GM19351 (cell line): ENCODE measurements at regions not wholly inside any gene's neighbourhood (a gene's known extent, or its start where the extent isn't known, plus 50 kb on each side); places are given as distances from the start of the nearest gene placed in this dataset.

Source experiments
- ATAC-seq: cut with Tn5 transposase; IDR thresholded peaks from one replicate; pipeline ENCODE4 v1.9.1; 2021; ENCODE audit warnings: mild to moderate bottlenecking, moderate library complexity; ENCODE audit not compliant: unreplicated experiment

DNA sequence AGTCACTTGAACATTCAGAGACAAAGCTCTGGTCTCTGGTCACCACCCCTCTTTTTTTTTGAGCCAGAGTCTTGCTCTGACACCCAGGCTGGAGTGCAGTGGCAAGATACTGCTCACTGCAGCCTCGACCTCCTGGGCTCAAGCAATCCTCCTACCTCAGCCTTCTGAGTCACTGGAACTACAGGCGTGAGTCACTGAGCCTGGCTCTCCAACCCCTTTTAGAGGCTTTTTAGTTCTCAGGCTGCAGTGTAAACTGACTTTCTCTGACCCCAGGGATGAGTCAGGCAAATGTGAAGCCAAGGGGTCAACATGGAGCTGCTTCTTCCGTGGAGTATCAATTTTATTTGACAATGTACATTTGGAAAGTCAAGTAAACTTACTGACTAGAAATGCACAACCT is 229.2 kb downstream of the PTTG2 start:
- ATAC-seq: no peak

DNA sequence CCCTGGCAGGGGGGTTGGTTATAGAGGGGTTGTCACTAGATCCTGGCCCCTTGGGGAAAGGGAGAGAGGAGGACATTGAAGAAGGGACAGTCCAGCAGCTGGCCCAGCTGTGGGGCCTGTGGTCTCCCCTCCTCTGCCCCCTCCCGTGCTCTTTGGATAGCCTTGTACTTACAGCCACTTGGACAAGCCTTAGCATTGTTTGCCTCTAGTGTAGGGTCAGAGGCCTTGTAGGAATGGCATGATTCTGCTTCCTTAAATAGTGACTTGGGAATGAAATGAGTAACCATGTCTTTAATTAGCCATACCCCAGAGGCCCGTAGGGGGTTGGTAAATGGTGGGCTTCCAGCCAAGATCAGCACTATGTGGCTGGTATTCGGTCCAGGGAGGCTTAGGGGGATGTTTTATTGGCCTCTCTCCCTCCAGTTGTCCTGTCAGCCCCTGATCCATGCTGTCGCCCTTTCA is 230.6 kb downstream of the PTTG2 start:
- ATAC-seq: no peak

DNA sequence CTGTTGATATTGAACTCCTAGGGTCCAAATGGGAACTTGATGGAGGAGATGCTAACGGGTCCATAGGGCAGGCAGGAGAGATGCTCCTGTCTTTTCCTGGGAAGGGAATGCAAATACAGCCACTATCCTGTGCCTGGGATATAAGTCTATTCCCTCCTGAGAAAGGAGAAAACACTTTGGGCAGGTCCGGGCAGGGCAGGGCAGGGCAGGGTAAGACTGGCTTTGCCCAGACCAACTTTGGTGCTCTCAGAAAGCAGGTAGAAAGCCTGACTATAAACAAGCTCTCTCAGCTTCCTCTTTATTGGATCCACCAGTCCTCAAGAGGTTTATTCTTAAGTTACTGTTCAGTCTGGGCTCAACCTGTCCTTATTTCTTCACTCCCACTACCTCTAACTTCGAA is 232.3 kb downstream of the PTTG2 start:
- ATAC-seq: no peak

DNA sequence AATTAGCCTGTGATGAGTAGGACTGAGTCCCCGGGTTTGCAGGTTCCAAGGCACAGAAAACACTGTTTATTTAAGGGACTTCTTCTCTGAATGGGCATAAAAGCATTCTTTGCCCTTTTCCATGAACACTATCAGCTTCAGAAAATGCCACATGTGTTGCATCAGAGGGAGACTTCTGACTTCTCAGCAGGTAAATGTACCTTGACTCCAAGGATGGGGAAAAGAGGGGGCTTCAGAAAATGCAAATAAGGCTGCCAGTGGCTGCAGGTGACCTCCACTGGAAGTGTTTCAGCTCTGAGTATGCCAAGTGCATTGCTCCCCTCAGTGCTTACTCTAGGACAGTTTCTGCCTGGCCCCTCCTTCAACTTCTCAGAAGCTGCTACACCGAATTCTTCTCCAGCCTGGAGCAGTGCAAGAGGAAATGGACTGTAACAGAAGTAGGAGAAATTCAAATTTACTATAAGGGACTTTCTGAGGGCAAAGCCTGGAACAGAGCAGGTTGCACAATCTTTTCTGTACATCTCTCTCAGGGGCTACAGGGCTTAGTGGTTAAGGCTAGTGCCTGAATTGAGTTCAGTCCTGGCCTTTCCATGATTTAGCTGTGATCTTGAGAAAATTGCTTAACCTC is 233.2 kb downstream of the PTTG2 start:
- ATAC-seq: no peak

DNA sequence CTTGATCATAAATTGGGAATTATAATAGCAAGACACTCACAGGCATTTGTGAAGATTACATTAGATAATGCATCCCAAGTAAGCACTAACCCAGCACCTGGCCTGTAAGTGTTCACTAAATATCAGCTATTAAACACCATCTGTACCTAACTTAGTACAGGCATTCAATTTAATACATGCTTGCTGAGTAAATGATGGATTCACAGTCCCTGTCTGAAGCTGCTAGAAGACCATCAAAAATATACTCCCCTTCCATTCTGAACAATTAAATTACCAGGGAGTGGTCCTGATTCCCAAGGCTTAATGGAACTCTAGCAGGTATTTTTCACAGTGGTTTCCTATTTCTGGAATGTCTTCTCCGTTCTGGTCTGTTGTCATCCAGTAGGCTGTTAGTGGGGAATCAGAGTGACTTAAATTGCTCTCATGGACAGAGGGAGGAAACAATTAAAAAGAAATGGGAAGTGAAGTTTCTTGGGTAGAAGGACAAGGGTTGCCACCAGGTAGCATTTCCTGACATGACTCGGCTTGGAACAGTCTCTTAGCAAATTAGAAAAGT is 233.9 kb downstream of the PTTG2 start:
- ATAC-seq: no peak

DNA sequence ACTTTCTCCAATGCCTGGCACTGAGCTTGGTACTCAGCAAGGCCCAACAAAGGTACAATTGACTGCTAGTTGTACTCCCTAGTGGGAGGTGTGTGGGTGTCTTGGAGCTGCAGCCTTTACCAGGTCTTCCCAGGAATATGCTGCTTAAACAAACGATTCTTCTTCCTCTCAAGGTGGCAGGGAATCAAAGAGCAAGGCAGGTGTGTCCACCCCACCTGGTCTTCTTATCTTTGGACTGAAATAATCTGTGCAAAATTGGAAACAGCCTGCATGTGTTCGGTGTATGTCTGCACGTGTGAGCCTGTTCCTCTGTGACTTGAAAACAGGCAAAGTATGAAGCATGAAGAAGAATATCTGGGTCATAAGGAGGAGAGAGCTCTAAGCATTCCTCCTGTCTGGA is 235.3 kb downstream of the PTTG2 start:
- no peak for ATAC-seq

DNA sequence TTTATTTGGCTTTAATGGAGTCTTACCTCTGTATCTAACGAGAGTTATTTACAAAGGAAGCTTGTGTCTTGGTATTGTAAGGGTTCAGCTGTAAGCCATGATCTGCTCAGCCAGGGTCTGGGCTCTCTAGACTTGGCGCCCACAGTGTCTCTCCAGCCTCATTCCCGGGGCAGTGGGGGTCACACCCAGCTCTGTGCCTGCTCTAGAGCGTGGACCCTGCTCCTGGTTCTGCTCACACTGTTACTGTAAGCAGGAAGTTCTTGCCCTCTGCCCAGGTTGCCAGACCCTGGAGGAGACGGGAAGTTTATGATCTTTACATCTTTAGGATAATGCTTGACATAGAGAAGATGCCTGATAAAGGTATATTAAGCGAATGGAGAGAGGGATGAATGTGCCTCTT is 235.7 kb downstream of the PTTG2 start:
- no peak for ATAC-seq

DNA sequence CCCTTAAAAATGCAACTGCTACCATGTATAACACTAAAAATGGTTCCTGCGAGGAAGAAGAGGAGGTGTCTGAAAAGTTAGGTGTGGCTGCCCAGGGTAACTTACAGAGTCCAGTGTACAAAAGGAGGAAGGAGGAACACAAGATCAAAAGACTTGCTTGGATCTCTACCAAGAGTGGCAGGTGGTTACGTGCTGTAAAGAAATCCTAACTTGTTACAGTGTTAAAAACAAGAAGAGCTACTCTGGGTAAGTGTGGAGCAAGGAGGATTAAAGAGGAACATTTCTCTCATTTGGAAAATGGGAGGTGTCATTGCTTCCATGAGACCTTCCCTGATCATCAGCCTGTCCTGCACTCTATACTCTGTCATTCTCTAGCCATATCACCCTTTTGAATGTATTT is 242.0 kb downstream of the PTTG2 start:
- no peak for ATAC-seq

DNA sequence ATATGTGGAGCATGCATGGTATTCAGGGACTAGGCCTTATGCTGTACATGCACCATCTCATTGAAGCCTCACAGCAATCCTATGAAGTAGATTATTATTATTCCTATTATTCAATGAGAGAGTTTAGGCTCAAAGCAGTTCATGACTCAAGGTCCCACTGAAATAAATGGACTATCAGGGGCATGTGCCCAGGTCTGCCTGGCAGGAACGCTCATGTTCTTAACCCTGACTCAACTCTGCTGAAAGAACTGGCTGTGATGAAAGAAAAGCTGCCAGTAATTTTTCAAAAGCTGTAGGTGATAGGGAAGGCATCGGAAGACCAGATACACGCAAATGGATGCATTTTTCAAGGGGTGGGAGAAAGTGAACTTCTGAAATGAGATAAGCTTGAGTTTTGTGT is 243.4 kb downstream of the PTTG2 start:
- ATAC-seq: no peak

DNA sequence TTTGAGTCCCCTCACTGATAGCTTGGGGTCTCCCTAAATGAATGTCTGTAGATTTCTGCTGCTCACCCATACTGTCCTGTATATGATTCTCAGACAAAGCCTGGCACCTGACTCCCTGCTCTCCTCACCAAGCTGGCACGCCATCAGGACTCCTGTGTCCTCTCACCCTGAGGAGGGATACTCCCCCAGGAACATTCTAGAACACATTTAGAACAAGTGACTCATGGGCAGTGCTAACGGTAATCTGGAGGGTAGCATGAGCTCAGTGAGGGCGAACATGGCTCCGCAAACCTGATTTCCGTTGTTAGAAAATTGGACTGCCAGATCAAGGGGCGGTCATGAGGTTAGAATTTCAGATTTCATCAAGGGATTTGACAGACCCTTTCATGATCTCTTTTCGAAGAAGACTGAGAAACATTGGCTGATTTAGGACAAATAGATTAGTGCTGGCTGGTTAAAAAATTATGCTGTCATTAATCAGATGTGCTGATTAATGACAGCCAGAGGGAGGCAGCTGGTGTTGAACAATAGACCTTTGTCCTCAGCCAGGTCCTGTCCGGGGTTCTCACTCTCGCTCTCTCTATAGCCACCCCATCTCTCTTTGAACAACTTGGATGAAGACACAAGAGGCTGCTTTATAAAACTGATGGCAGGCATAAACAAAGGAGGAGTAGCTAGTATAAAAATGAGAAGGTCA is 244.3 kb downstream of the PTTG2 start:
- no peak for ATAC-seq

DNA sequence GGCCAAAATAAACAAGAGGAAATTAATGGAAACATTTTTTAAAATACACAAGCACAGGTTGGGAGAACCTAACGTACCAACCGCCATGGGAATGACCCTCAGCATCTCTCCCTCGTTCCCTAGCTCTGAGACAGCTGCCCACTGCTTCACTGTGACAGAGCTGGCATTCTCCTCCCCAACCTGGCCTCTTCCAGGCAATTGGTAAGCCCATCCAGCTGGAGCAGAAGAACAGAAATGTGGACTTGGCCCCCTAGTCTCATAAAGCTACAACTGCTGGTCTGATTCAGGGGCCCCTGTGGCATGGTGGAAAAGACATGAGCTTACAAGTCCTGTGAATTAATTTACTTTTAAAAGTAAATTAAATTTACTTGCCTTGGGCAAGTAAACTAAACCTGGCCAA is 245.1 kb downstream of the PTTG2 start:
- no peak for ATAC-seq

DNA sequence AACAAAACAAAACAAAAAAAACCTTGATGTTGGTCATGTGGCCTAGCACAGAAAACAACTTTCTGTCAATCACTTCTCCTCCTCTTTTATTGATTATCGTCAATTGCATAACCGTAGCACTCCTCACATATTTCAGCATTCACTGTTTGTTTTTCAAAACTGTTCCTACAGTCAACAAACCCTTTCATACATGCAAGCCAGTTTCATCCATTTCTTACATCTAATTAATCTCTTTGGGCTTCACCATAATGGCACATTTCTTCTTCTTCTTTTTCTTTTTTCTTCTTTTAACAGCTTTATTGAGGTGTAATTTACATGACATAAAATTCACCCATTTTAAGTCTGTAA is 246.9 kb downstream of the PTTG2 start:
- ATAC-seq: no peak

DNA sequence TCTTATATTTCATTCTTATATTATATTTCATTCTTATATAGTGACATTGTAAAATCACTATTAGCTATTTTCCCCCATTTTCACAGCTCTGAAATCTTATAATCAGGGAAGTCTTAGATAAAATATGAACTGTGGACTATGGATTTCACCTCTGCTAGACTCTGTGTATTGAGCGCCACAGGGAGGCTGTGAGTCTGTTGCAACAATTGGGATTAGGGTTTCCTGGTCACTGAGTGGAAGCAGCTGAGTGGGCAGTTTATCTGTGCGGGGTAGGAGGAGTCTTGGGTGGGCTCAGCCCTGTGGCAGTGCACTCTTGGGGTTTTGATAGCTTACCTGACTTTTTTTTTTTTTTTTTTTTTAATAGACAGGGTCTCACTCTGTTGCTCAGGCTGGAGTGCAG is 249.5 kb downstream of the PTTG2 start:
- no peak for ATAC-seq

DNA sequence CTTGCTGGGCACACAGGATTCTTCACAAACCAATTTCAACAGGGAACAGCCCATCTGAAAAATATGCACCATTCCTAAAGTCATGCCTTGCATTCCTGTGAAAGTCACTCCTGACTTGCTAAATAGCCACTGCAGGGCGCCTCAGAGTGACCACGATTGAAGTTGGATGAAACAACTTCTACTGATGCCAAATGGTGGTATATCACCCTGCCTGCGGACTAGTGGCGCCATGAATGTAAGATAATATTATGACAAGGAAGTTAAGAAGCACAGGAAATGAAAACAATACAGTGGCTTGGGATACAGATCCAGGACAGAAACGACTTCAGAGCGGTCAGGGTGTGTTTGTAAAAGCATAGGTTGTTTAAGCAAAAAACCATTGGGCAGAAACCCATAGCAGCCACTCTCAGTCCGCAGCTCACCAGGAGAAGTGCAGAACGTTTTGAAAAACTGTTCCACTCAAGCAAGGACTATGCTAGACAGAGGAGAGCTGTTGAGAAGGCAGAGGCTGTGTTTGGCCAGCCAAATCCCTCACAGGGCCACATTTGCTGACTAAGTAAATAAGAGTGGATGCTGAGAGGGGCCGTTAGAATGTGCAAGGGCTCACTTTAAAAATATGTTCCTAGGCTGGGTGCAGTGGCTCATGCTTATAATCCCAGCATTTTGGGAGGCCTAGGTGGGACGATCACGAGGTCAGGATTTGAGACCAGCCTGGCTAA is 250.4 kb downstream of the PTTG2 start:
- no peak for ATAC-seq

DNA sequence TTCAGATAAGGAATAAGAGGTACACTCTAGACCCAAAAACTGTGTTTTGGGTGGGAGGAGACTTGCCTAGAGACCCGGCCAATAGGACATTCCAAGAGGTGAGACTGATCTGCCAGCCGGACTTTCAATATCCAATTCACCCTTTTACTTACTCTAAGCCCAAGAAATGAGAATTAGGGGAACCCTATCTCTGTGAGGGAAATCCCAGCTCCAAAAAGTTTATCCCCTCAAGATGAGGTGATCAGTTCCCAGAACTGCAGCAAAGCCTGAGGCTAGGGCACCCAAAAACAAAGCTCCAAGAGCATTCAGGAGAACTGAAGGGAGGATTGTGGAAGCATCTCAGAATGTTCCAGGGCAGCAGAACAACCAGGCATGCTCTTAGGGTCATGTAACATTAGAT is 251.7 kb downstream of the PTTG2 start:
- ATAC-seq: no peak

DNA sequence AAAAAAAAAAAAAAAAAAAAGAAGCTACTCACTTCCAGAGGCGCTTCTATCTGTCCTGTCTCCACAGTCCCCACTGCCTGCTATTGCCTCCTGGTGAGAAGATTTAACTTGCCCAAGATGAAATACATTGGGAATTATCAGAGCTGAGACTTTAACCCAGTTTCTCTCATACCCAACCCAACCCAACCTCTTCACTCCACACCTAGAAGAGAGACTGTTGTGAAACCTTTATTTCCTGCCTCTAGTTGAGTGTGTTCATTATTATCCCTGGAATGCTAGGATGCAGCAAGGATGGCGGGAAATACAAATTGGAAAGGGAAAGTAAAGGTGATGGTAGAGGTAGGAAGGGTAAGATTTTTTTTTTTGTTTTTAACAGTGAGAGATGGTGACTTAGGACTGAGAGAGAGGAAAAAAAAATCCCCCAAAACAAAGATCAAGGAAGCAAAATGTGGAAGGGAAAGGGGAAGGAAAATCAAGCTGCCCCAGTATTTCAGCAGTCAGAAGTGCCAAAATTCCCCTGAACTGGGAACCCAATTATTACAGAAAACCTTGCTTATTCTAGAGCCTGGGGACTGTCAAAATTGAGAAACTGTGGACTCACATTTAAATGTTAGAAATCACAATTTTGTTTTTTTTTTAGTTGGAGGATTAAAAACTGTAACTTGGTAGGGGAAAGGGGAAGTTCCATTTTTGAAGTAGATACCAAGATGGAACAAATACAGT is 253.0 kb downstream of the PTTG2 start:
- no peak for ATAC-seq

DNA sequence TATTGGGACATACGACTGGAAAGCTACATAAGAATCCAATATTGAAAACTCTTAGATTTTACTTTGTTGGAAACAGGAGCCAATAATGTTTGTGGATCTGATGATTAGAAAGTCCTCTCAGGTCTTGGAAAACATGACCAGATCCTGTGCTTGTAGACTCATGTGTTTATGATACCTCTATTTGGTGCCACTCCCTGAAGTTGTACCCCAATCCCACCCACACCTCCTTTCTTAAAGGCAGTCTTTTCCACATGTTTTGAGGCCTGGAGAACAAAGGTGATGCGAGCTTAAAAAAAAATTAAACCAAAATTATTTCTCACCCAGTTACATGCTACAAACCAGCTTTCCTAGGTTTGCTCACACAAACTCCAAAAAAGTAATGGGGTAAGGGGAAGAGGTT is 262.7 kb downstream of the PTTG2 start:
- ATAC-seq: no peak

DNA sequence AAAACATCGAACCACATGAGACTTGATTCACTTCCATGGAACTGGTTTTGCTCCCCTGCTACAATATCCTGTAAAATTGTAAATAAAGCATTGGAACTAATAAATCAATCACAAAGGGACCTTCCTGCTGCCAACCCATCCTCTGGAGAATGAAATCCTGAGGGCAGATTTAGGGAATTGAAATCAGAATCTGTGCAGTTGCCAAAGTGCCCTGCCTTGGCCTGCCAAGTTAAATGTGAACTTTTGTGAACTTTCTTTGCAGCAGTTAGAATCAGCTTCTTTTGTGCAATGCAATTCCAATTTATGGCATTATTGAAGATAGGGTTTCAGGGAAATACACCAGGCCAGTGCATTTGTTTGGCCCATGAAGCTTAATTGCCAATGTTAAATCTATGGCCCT is 263.1 kb downstream of the PTTG2 start:
- no peak for ATAC-seq

DNA sequence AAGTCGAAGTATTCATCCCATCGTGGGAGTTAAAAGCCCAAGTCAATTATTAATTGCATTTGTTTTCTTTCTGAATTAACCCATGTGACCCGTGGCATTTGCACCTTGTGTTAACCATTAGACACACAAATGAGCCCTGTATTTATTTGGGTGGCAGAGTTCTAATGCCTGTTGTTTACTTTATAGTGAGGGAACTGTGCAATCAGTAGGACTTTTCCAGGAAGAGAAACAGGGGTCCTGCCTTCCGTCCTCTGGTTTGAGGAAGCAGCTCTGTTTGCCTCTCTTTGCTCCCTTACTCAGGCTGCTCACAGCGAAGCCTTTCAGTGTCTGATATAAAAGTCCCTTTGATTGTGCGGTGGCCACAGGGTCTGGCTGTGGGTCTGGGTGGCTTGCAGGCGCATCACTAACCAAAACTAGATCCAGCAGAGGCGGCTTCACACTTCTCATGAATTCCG is 263.6 kb downstream of the PTTG2 start:
- ATAC-seq: no peak

DNA sequence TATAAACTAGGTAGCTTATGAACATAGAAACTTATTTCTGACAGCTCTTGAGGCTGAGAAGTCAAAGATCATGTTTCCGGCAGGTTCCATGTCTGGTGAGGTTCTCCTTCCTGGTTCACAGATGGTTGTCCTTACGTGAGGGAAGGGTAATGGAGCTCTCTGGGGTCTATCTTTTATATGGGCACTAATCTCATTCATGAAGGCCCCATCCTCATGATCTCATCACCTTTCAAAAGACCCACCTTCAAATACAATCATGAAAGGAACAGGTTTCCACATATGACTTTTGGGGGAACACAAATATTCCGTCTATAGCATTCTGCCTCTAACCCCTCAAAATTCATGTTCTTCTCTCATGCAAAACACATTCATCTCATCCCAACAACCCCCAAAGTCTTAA is 264.7 kb downstream of the PTTG2 start:
- ATAC-seq: no peak

DNA sequence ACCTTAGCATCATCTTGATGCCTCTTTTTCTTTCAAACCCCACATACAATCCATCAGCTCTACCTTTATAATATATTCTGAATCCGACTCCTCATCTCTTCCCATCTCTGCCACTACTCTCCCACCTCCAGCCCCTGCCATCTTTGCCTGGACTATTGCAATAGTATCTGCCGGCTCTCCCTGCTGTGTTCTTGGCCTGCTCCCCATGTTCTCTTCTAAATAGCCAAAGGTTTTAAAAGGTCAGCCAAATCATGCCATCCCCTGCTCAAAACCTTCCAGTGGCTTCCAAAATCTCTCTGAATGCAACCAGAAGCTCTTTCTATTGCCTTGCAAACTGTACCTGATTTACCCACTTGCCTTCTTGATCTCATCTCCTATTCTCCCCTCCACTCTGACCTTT is 266.0 kb downstream of the PTTG2 start:
- no peak for ATAC-seq
